A549 (cell line): ENCODE measurements at regions not wholly inside any gene's neighbourhood (a gene's known extent, or its start where the extent isn't known, plus 50 kb on each side); places are given as distances from the start of the nearest gene placed in this dataset.

Experiments used
- CEBPB ChIP-seq, 2 experiments: fragments of >200 bp in 1 of 2; sonication (Bioruptor Twin) in 1 of 2; formaldehyde crosslinking in 1 of 2; IDR thresholded peaks; 2 replicates each; pipeline ENCODE4 v1.6.1; 2012 to 2016
- CTCF ChIP-seq: fragments of >200 bp; sonication (Bioruptor Twin); formaldehyde crosslinking; IDR thresholded peaks from 3 replicates; pipeline ENCODE4 v1.5.1; 2016
- FOSB ChIP-seq: fragments of 250-450 bp; sonication (Bioruptor Pico); IDR thresholded peaks from 2 replicates; pipeline ENCODE4 v1.5.0; 2020; ENCODE audit warnings: mild to moderate bottlenecking, moderate library complexity
- FOSL2 ChIP-seq, 2 experiments: fragments of 450-650 bp in 1 of 2; fragments of >200 bp in 1 of 2; sonication (Bioruptor Twin) in 1 of 2; formaldehyde crosslinking; IDR thresholded peaks; 2 replicates each; pipeline versions ENCODE4 v1.5.0 to v1.6.1; 2016 to 2020; ENCODE audit warnings: mild to moderate bottlenecking in 1 of 2, moderate library complexity in 1 of 2
- HMGXB4 ChIP-seq: fragments of 250-450 bp; sonication (Bioruptor Pico); IDR thresholded peaks from 2 replicates; pipeline ENCODE4 v1.5.0; 2021; ENCODE audit warnings: mild to moderate bottlenecking, moderate library complexity, borderline replicate concordance
- HOXA7 ChIP-seq: fragments of 250-450 bp; sonication (Bioruptor Pico); IDR thresholded peaks from 2 replicates; pipeline ENCODE4 v1.5.0; 2020; ENCODE audit warnings: mild to moderate bottlenecking, moderate library complexity
- JUN ChIP-seq, 2 experiments: fragments of >200 bp; sonication (Bioruptor Twin); formaldehyde crosslinking; IDR thresholded peaks; 2 replicates in 1 of 2; 3 replicates in 1 of 2; pipeline ENCODE4 v1.6.1; 2016 to 2017
- MYC ChIP-seq: IDR thresholded peaks from 2 replicates; pipeline ENCODE4 v1.6.1; 2012; ENCODE audit warnings: mild to moderate bottlenecking, inconsistent platforms, low read length, improper control_type of control experiment, borderline replicate concordance
- NPAS2 ChIP-seq: fragments of 250-450 bp; sonication (Bioruptor Pico); IDR thresholded peaks from 2 replicates; pipeline ENCODE4 v1.8.0; 2022; ENCODE audit warnings: mild to moderate bottlenecking, moderate library complexity, borderline replicate concordance
- PBX3 ChIP-seq: IDR thresholded peaks from 2 replicates; pipeline ENCODE4 v1.6.1; 2012
- TP53 ChIP-seq: fragments of 250-450 bp; sonication (Bioruptor Pico); IDR thresholded peaks from 2 replicates; pipeline ENCODE4 v1.5.0; 2021; ENCODE audit warnings: mild to moderate bottlenecking, moderate library complexity
- USF2 ChIP-seq: fragments of 450-650 bp; IDR thresholded peaks from 2 replicates; pipeline ENCODE4 v1.6.1; 2014; ENCODE audit warnings: antibody characterized with exemption

- no peak for TF ChIP-seq MYC
- no peak for TF ChIP-seq TP53 (CRISPR knock-in tag)
- TF ChIP-seq NPAS2 (CRISPR knock-in tag) = no peak
- TF ChIP-seq FOSL2 (IDR thresholded peaks at IDR 0.05) = no peak
- TF ChIP-seq FOSL2 (CRISPR knock-in tag; IDR thresholded peaks at IDR 0.05) = no peak
- no peak for TF ChIP-seq PBX3
- TF ChIP-seq JUN (IDR thresholded peaks at IDR 0.05) = no peak
- no peak for TF ChIP-seq CTCF
- TF ChIP-seq HOXA7 = no peak
- TF ChIP-seq USF2 = no peak
- TF ChIP-seq HMGXB4 (CRISPR knock-in tag) = no peak
- no peak for TF ChIP-seq CEBPB (IDR thresholded peaks at IDR 0.05)
- TF ChIP-seq FOSB (CRISPR knock-in tag) = no peak
Observed at GRCh38 chr7:10799475-10799874, 174.2 kb upstream of the PHF14 start.
